GM12873 (cell line): ENCODE measurements at regions not wholly inside any gene's neighbourhood (a gene's known extent, or its start where the extent isn't known, plus 50 kb on each side); places are given as distances from the start of the nearest gene placed in this dataset.

Source experiments
- CTCF ChIP-seq: IDR thresholded peaks from 2 replicates; pipeline ENCODE4 v1.5.1; 2012; ENCODE audit warnings: low read depth, mild to moderate bottlenecking, moderate library complexity, low read length, control low read depth; ENCODE audit not compliant: insufficient read depth; ENCODE audit errors: missing control alignments

- no peak for TF ChIP-seq CTCF
Measured at GRCh38 chr1:98500324-98500723, 161.2 kb upstream of the SNX7 start.

- no peak for TF ChIP-seq CTCF
Measured at GRCh38 chr1:98498651-98499050, 162.9 kb upstream of the SNX7 start.

GRCh38 chr1:98497497-98497896 is 164.0 kb upstream of the SNX7 start:
- TF ChIP-seq CTCF = no peak

- TF ChIP-seq CTCF = no peak
Measured at GRCh38 chr1:98496256-98496995, 165.1 kb upstream of the SNX7 start.

- TF ChIP-seq CTCF = no peak
Measured at GRCh38 chr1:98493469-98493868, 168.1 kb upstream of the SNX7 start.

GRCh38 chr1:98490099-98490498 is 171.4 kb upstream of the SNX7 start:
- TF ChIP-seq CTCF = no peak

- TF ChIP-seq CTCF = no peak
Measured at GRCh38 chr1:98487620-98488019, 173.9 kb upstream of the SNX7 start.
